ENCODE measurements at regions not wholly inside any gene's neighbourhood (a gene's known extent, or its start where the extent isn't known, plus 50 kb on each side); places are given as distances from the start of the nearest gene placed in this dataset.

- TF ChIP-seq CTCF (IDR thresholded peaks at IDR 0.05) (no peak), EZH2 (IDR thresholded peaks at IDR 0.05) (no peak), EZH2phosphoT487 (IDR thresholded peaks at IDR 0.05) (no peak)
Measured at GRCh38 chr1:244954359-244954758, 90.0 kb upstream of the HNRNPU start.
